ENCODE measurements at regions not wholly inside any gene's neighbourhood (a gene's known extent, or its start where the extent isn't known, plus 50 kb on each side); places are given as distances from the start of the nearest gene placed in this dataset.

- no peak for DNase-seq
These were observed 329.7 kb upstream of the ST6GAL2 start for GRCh38 chr2:107215401-107216350.

DNA sequence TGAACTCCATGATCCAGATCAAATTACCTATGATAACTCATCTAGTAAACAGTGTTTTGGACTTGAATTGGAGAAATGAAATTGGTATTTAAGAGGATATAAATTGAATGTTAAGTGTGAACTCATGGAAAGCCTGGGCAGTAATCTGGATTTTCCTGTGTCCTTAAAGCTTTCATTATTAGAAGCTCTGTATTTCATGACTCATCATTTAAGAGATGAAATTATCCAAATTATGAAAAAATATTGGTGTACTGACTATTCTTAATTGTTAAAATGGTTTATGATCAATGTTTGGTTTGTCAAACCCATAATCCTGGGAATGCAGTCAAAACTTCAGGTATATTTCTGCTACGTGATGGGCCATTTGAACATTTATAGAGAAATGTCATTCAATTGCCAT, 332.2 kb upstream of the ST6GAL2 start:
- DNase-seq: no peak

- no peak for DNase-seq
These were observed 336.5 kb upstream of the ST6GAL2 start for GRCh38 chr2:107222466-107222865.

DNA sequence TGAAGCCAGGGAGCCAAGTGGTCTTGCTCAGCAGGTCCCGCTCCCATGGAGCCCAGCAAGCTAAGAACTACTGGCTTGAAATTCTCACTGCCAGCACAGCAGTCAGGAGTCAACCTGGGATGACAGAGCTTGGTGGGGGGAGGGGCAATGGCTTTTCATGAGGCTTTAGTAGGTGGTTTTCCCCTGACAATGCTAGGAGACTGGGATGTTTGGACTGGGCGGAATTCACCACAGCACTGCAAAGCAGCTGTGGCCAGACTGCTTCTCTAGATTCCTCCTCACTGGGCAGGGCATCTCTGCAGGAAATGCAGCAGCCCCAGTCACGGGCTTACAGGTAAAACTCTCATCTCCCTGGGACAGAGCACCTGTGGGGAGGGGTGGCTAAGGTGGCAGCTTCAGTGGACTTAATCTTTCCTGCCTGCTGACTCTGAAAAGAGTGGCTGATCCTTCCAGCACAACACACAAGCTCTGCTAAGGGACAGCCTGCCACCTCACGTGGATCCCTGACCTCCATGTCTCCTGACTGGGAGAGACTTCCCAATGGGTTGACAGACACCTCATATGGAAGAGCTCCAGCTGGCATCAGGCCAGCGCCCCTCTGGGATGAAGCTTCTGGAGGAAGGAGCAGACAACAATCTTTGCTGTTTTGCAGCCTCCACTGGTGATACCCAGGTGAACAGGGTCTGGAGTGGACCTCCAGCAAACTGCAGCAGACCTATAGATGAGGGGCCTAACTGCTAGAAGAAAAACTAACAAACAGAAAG, 349.7 kb upstream of the ST6GAL2 start:
- no peak for DNase-seq

- no peak for DNase-seq
These were observed 356.8 kb upstream of the ST6GAL2 start for GRCh38 chr2:107242811-107243210.

- no peak for DNase-seq
These were observed 363.0 kb upstream of the ST6GAL2 start for GRCh38 chr2:107248932-107249331.

- DNase-seq: no peak
These were observed 369.8 kb upstream of the ST6GAL2 start for GRCh38 chr2:107255744-107256143.

DNA sequence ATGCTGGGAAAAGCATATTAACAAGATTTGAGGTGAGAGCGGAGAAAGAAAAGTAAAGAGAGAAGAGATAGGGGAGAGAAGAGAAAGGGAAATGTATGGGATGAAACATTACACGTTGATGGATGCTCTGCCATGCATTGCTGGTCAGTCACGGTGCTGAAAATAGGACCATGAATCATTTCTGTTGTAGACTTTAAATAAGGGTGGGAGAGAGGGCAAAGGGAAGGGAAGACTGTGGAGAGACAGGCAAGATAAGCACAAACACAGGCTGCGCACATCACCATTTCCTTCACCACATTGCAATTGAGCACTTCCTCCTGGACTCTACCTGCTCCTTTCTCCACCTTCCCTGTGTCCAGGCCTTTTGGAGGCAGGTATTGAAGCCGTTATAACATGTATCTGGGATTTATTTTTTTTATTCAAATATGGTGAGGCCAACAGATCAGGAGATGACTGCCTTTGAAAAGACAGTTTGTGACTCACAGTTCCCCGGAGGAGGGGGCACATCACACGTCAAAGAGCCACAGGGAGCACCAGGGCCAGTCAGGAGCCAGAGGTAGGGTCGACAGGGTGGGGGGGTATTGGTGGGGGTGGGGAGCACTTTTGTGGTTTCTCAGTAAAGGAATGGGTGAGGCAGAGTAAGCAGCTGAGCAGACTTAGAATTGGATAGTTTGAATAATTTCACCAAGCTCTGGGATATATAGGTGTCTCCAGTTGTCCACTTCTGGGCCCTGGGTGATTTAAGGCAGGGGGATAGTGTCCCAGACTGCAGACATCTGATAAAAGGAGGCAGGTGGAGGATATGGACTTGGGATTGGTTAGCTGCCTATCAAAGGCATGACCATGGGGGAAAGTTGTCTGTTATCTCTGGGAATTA, 372.8 kb upstream of the ST6GAL2 start:
- no peak for DNase-seq

GRCh38 chr2:107259408-107260195, 373.6 kb upstream of the ST6GAL2 start:
- DNase-seq: no peak

GRCh38 chr2:107263628-107264027, 377.7 kb upstream of the ST6GAL2 start:
- peak in 6 of 58 donors; percentile 2 to 27 (median 10) for DNase-seq

DNA sequence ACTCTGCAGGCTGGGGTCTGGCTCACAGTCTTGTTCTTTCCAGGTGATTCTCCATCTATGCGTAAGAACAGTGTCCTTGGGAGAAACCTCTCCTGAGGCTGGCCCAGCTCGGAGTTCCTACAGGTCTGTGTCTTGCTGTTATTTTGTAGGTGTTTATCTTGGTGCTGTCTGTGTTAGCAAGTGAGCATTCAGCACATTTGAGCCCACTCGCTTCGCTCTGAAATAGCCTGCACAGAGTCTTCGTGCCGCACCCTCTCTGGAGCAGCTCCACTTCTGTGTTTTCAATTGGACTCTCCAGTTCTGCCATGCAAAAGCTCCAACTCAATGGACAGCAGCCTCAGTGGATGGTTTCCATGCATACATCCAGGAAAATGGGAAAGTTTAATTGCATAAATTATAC, 378.2 kb upstream of the ST6GAL2 start:
- peak in 7 of 58 donors; percentile 3 to 13 (median 8) for DNase-seq

DNA sequence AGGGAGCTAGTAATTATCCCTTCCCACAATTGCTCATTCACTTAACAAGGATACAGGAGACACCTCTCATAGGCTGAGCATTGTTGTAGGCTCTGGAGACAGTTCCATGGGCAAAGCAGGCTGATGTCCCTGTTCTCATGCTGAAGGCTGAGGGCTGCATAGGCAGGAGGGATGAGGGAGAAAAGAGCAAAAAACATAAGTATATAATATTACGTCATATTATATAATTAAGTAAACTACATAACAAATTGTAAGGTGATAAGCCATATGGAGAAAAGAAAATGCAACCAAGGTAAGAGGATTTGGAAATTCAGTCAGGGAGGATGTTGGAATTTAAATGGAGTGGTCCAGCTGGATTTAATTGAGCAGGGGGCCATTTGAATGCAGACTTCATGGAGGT, 380.6 kb upstream of the ST6GAL2 start:
- DNase-seq: no peak

DNA sequence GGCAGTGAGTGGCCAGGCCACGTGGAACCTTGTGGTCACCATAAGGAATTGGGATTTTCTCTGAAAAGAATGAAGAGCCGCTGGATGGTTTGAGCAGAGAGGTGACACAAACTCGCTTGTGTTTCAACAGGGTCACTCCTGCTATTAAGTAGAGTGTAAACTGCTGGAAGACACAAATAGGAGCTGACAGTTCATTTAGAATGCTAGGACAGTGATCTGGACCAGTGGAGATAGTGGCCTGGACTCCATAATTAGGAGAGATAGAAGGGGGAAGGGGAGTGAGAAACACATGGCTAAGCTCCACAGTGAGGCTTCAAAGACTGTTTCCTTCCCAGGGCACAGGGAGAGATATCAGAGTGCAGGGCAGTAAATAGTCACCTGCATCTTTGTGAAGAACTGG, 381.1 kb upstream of the ST6GAL2 start:
- DNase-seq: no peak

DNA sequence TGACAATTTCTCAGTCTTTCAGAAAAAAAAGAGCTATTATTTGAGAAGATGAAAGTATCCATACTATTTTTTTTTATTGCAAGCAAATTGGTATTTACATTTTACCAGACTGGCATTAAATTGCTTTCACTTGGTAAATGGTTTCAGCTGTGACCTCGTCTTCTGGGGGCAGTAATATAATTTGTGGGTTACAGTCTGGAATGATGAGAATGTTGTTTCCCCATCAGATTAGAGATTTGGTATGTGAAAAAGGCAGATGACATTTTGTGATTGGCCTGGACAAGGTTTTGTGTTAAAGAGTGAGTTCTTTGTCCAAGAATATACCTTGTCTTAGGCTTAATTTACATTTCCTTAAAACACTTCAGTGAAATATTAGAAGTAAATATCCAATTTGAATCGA, 390.1 kb upstream of the ST6GAL2 start:
- no peak for DNase-seq

DNA sequence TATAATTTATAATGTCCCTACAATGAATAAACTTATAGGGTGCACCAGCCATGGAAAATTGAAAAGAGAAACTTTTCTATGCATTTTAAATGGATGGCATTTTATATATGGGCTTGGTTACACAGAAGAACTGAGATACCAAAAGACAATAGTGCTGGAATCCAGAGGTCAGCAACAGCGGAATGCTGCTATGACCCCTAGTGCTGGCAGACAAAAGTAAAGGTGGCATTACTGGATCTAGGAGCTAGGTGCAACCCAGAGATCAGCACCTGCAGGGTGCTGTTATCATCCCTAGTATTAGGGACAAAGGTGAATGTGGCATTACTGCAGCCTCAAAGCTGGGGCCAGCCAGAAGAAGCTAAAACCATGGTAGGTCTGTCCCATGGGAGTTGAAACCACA, 392.7 kb upstream of the ST6GAL2 start:
- DNase-seq: no peak

- no peak for DNase-seq
These were observed 395.7 kb upstream of the ST6GAL2 start for GRCh38 chr2:107281637-107282036.

DNA sequence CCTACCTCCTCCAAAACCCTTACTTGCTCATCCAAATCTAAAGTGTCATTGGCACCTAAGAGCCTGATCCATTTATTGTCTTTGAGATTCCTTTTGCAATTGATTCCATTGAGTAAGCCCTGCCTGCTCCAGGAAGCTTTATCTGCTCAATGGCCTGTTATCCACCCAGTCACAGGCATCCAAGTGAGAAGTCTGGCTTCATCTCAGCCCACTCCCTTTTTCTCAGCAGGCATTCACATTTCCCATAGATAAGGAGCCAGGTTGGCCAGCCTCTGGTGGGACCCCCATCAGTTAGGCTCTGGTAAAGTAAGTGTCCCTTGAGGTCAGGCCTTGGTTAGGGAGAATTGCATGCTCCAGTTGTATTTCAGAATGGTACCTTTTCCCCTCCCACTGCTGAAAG, 396.2 kb upstream of the ST6GAL2 start:
- no peak for DNase-seq

- DNase-seq: no peak
These were observed 399.8 kb upstream of the ST6GAL2 start for GRCh38 chr2:107285621-107286299.

GRCh38 chr2:107290041-107290440, 404.1 kb upstream of the ST6GAL2 start:
- no peak for DNase-seq

DNA sequence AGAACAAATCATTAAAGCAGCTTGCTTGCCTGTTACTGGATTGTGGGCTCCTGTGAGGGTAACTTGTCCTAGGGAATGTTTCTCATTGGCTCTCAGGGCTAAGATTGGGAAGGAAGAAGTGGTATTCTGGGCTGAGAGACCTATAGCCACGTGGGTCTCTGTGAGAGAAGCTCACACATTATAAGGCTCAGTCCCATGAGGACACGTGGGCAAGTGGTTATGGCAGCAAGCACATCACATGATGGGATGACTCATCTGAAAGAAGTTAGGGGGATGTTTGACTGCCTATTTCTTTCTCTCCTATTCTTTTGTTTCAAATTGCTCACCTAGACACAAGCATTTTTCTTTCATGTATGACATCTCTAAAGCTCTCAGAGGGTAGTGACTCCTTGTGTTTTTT, 418.0 kb upstream of the ST6GAL2 start:
- no peak for DNase-seq

Measured in anterior cingulate cortex (tissue), 58 donors.